NCI-H146 (cell line): ENCODE measurements at regions not wholly inside any gene's neighbourhood (a gene's known extent, or its start where the extent isn't known, plus 50 kb on each side); places are given as distances from the start of the nearest gene placed in this dataset.
"Not testable (repeated sequence)": the region's sequence is repeated elsewhere in the genome, so short reads cannot be mapped to it uniquely, and the experiment has no call there.

Experiments
- DNase-seq: peaks from one replicate; lab custom pipeline; 2025; lab: John Stamatoyannopoulos, UW

- no peak for DNase-seq
These were observed 691.8 kb downstream of the MTRR start for GRCh38 chr5:8560776-8561175.

- no peak for DNase-seq
These were observed 692.4 kb downstream of the MTRR start for GRCh38 chr5:8561224-8561840.

GRCh38 chr5:8561854-8562253, 692.9 kb downstream of the MTRR start:
- DNase-seq: no peak

GRCh38 chr5:8563540-8563939, 694.6 kb downstream of the MTRR start:
- DNase-seq: not testable (repeated sequence)

- DNase-seq: no peak
These were observed 699.9 kb downstream of the MTRR start for GRCh38 chr5:8568858-8569257.

- DNase-seq: no peak
These were observed 701.6 kb downstream of the MTRR start for GRCh38 chr5:8570528-8570927.

- no peak for DNase-seq
These were observed 707.2 kb downstream of the MTRR start for GRCh38 chr5:8576178-8576577.

GRCh38 chr5:8577792-8578191, 708.8 kb downstream of the MTRR start:
- DNase-seq: no peak

GRCh38 chr5:8580298-8580697, 711.4 kb downstream of the MTRR start:
- DNase-seq: no peak

- DNase-seq: no peak
These were observed 712.1 kb downstream of the MTRR start for GRCh38 chr5:8581047-8581446.

GRCh38 chr5:8585230-8586018, 716.5 kb downstream of the MTRR start:
- no peak for DNase-seq

GRCh38 chr5:8590959-8591358, 722.0 kb downstream of the MTRR start:
- DNase-seq: no peak

GRCh38 chr5:8598356-8598755, 729.4 kb downstream of the MTRR start:
- no peak for DNase-seq

- no peak for DNase-seq
These were observed 730.0 kb downstream of the MTRR start for GRCh38 chr5:8598996-8599395.

GRCh38 chr5:8600843-8601242, 731.9 kb downstream of the MTRR start:
- no peak for DNase-seq

- DNase-seq: no peak
These were observed 732.9 kb downstream of the MTRR start for GRCh38 chr5:8601831-8602354.

GRCh38 chr5:8606231-8606630, 737.3 kb downstream of the MTRR start:
- DNase-seq: peak; percentile 40

- DNase-seq: no peak
These were observed 742.1 kb downstream of the MTRR start for GRCh38 chr5:8611067-8611466.

GRCh38 chr5:8613078-8613685, 744.2 kb downstream of the MTRR start:
- DNase-seq: no peak

GRCh38 chr5:8615142-8615858, 746.4 kb downstream of the MTRR start:
- DNase-seq: no peak

- DNase-seq: peak; percentile 1
These were observed 759.6 kb downstream of the MTRR start for GRCh38 chr5:8628521-8628920.

GRCh38 chr5:8633259-8633658, 764.3 kb downstream of the MTRR start:
- DNase-seq: no peak
